ENCODE measurements at regions not wholly inside any gene's neighbourhood (a gene's known extent, or its start where the extent isn't known, plus 50 kb on each side); places are given as distances from the start of the nearest gene placed in this dataset.

DNA sequence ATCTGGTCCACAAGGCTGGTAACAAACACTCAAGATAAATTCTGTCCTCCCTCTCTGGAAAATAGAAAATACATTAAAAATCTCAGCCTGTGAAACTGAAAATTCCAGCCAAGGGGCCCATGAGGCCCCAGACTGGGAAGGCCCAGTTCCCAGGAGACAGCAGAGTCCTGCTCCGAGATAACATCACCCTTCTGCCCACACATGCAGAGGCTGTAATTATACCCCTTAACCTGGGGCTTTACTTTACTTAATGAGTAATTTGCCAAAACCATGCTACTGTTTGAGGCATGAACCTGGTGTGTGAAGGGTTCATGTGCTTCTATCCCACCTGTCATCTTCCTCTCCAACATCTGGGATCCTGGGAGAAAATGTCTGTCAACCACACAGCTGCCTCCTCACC is 398.9 kb upstream of the SULF2 start:
- no peak for ATAC-seq

DNA sequence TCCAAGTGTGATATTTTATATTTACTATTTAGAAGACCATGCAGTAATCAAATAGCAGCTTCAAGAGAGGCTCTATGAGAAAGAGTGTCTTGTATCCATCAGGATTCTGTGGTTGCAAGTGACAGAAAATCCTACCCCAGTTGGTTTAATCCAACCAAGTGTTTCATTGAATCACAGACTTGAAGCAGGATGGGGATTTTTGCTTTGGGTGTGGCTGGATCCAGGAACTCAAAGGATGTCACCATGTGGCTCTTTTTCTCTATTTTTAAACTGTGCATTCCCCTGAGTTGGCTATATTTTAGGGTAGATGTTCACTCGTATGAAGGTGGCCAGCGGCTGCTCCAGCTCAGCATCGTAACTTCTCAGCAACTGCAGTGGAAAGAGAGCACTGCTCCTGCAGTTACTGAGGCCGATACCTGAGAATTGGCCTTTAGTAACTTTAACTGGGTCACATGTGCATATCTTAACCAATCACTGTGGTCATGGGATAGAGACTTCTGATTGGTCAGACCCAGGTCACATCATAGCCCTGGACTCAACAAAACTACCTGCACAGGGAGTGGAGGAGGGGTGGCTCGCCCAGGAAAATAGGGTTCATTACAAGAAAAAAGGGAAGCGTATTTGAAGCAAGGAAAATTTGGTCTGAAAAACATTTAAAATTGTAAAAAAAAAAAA is 396.1 kb upstream of the SULF2 start:
- ATAC-seq (no peak), DNase-seq (no peak)
- Histone ChIP-seq H3K9me3 (peaks cover 0 to 7% (median 0%) of the 10 kb centered on the region in 12 donors), H3K36me3 (no peaks in the 10 kb centered on the region), H3K27me3 (no peaks in the 10 kb centered on the region), H3K4me3 (no peak overlapping the region), H3K4me1 (no peaks in the 10 kb centered on the region), H3K27ac (no peak overlapping the region)
- 68 to 80% (median 71%) methylated on average over 6 of the region's 6 CpGs for whole genome bisulfite sequencing, 4 donors
- no peak for TF ChIP-seq POLR2A (IDR thresholded peaks at IDR 0.05)
- TF ChIP-seq CTCF (IDR thresholded peaks at IDR 0.05) = no peak
- intact Hi-C loops (cut with DNase I) = no loop called here

More for the DNA sequence above, 398.9 kb upstream of the SULF2 start:
- Histone ChIP-seq H3K4me1 (no peaks in the 10 kb centered on the region), H3K27me3 (no peaks in the 10 kb centered on the region), H3K36me3 (no peaks in the 10 kb centered on the region), H3K4me3 (no peak overlapping the region), H3K9me3 (peaks cover 0 to 7% (median 0%) of the 10 kb centered on the region in 12 donors), H3K27ac (no peak overlapping the region)
- no peak for DNase-seq
- WGBS, 4 donors = 85 to 94% (median 89%) methylated on average over 1 of the region's 1 CpG
- intact Hi-C loops (cut with DNase I) = no loop called here
- no peak for TF ChIP-seq POLR2A (IDR thresholded peaks at IDR 0.05)
- TF ChIP-seq CTCF (IDR thresholded peaks at IDR 0.05) = no peak

DNA sequence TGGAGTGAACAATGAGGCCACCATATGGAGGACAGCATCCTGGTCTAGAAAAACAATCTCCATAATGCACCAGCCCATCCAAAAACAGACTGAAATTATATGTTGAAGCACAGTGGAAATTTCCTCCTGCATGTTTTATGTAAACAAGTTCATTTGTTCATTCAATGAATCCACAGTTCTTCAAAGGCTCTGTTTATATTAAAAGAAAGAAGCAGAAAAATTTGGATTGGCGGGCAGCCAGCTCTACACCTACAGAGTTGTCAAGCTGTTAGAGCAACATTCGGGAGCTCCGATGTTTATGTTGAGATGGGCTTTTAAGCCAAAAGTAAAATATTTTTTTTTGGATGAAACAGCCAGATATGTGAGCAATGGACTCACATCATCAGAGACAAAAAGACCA is 395.3 kb upstream of the SULF2 start:
- ATAC-seq = no peak
- no peak for DNase-seq
- H3K27me3 ChIP-seq = no peaks in the 10 kb centered on the region
- H3K36me3 ChIP-seq = no peaks in the 10 kb centered on the region
- 77 to 85% (median 80%) methylated on average over 3 of the region's 3 CpGs for WGBS, 4 donors
- H3K9me3 ChIP-seq = peaks cover 0 to 7% (median 0%) of the 10 kb centered on the region in 12 donors
- intact Hi-C loops (cut with DNase I) = no loop called here
- no peak overlapping the region for H3K4me3 ChIP-seq
- H3K27ac ChIP-seq = no peak overlapping the region
- TF ChIP-seq POLR2A (IDR thresholded peaks at IDR 0.05) (no peak), CTCF (IDR thresholded peaks at IDR 0.05) (no peak)
- no peaks in the 10 kb centered on the region for H3K4me1 ChIP-seq

DNA sequence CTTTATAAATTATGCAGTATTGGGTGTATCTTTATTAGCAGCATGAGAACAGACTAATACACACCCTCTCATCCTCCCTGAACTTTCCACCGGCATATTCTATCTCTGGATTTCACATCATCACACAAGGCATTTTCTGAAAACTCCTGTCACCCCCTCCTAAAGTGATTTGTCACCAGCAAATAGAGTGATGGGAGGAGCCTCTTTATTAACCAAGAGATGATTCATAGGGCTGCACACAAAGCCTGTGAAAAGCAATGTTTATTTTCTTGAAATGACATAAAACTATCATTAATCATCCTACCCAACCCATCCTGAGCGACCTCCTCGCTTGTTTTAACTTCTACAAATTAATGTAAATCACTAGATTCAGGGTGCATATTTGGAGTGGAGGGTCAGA is 394.7 kb upstream of the SULF2 start:
- no peak overlapping the region for H3K27ac ChIP-seq
- 81 to 88% (median 84%) methylated on average over 3 of the region's 3 CpGs for WGBS, 4 donors
- ATAC-seq = no peak

More for the DNA sequence above, 394.7 kb upstream of the SULF2 start:
- Histone ChIP-seq H3K9me3 (peaks cover 0 to 7% (median 0%) of the 10 kb centered on the region in 12 donors), H3K4me1 (no peaks in the 10 kb centered on the region), H3K27me3 (no peaks in the 10 kb centered on the region), H3K36me3 (no peaks in the 10 kb centered on the region), H3K4me3 (no peak overlapping the region)
- DNase-seq = no peak
- TF ChIP-seq CTCF (IDR thresholded peaks at IDR 0.05) = no peak
- TF ChIP-seq POLR2A (IDR thresholded peaks at IDR 0.05) = no peak
- intact Hi-C loops (cut with DNase I) = no loop called here
